ENCODE measurements at regions not wholly inside any gene's neighbourhood (a gene's known extent, or its start where the extent isn't known, plus 50 kb on each side); places are given as distances from the start of the nearest gene placed in this dataset.

DNA sequence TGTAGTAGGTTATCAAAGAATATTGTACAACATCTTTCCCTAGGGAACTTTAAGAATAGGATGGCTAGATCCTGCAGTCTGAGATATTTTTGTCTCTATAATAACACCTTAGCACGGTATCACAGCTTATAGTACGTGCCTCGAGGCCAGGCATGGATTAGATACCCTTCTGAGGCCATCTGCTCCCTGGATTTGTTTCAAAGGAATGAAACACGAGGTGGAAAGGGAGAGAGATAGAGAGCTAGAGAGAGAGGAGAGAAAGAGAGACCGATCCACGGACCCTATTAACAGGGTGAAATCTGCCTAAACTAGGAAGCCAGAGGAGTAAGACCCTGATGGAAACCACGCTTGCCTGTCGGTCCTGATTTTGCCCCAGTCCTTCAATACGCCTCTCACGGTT is 92.5 kb downstream of the CD83 start:
- Histone ChIP-seq H3K4me3 (ENCODE audit: insufficient read depth in 1 of 2, low read depth in 1 of 2, low read length in 2 of 2) (peak overlapping the region in 1 of 2 experiments; percentile 81), H3K4me1 (ENCODE audit: control insufficient read depth, insufficient read depth, low read depth, low read length) (peaks cover 14% of the 10 kb centered on the region), H3K4me2 (ENCODE audit: low read length, poor library complexity, severe bottlenecking) (no peak overlapping the region), H3K18ac (ENCODE audit: low read depth in 1 of 2, low read length in 2 of 2) (no peak overlapping the region), H3K9me3 (ENCODE audit: control insufficient read depth, low read length) (no peaks in the 10 kb centered on the region), H3K23ac (ENCODE audit: low read length in 2 of 2) (no peak overlapping the region), H2BK12ac (ENCODE audit: low read length in 2 of 2) (peak overlapping the region in 1 of 2 experiments; percentile 8), H2AK5ac (ENCODE audit: low read length, severe bottlenecking) (no peak overlapping the region), H2AFZ (ENCODE audit: low read depth, low read length) (no peak overlapping the region), H3K9ac (ENCODE audit: low read length) (peak overlapping the region; percentile 81), H3K27me3 (ENCODE audit: control insufficient read depth in 1 of 2, insufficient read depth in 1 of 2, low read length in 2 of 2) (peaks cover 0 to 16% of the 10 kb centered on the region in 2 experiments), H3K4ac (ENCODE audit: low read depth in 1 of 2, low read length in 2 of 2) (no peak overlapping the region), H4K91ac (ENCODE audit: low read length) (no peak overlapping the region), H3K27ac (ENCODE audit: low read length, poor library complexity, severe bottlenecking) (no peak overlapping the region), H2BK5ac (ENCODE audit: low read depth, low read length, poor library complexity, severe bottlenecking) (no peak overlapping the region), H3K14ac (ENCODE audit: low read length in 2 of 2) (no peak overlapping the region), H2BK120ac (ENCODE audit: low read depth, low read length) (no peak overlapping the region), H3K79me1 (replicated peaks; ENCODE audit: low read length, poor library complexity, severe bottlenecking) (no peaks in the 10 kb centered on the region), H4K8ac (ENCODE audit: low read length) (no peak overlapping the region), H3K36me3 (ENCODE audit: control insufficient read depth in 1 of 2, insufficient read depth in 2 of 2, low read depth in 1 of 2, low read length in 2 of 2) (no peaks in the 10 kb centered on the region), H2BK15ac (ENCODE audit: low read depth, poor library complexity, severe bottlenecking) (no peak overlapping the region)
- WGBS, result 82% methylated on average over 10 of the region's 10 CpGs
- DNase-seq, result no peak

- peak overlapping the region; percentile 73 to 85 for H3K4me3 ChIP-seq (ENCODE audit: insufficient read depth in 1 of 2, low read depth in 1 of 2, low read length in 2 of 2)
- H3K27me3 ChIP-seq (ENCODE audit: control insufficient read depth in 1 of 2, insufficient read depth in 1 of 2, low read length in 2 of 2), result peaks cover 0 to 19% of the 10 kb centered on the region in 2 experiments
- peak overlapping the region; percentile 59 to 95 for H3K4ac ChIP-seq (ENCODE audit: low read depth in 1 of 2, low read length in 2 of 2)
- H3K23ac ChIP-seq (ENCODE audit: low read length in 2 of 2), result peak overlapping the region in 1 of 2 experiments; percentile 32
- H3K79me1 ChIP-seq (replicated peaks; ENCODE audit: low read length, poor library complexity, severe bottlenecking), result no peaks in the 10 kb centered on the region
- peak; percentile 88 for DNase-seq
- no peak overlapping the region for H2BK5ac ChIP-seq (ENCODE audit: low read depth, low read length, poor library complexity, severe bottlenecking)
- H3K36me3 ChIP-seq (ENCODE audit: control insufficient read depth in 1 of 2, insufficient read depth in 2 of 2, low read depth in 1 of 2, low read length in 2 of 2), result no peaks in the 10 kb centered on the region
- H3K27ac ChIP-seq (ENCODE audit: low read length, poor library complexity, severe bottlenecking), result no peak overlapping the region
- peak overlapping the region; percentile 92 for H4K8ac ChIP-seq (ENCODE audit: low read length)
- peak overlapping the region; percentile 85 for H2BK120ac ChIP-seq (ENCODE audit: low read depth, low read length)
- H4K91ac ChIP-seq (ENCODE audit: low read length), result peak overlapping the region; percentile 88
- no peaks in the 10 kb centered on the region for H3K9me3 ChIP-seq (ENCODE audit: control insufficient read depth, low read length)
- H2AFZ ChIP-seq (ENCODE audit: low read depth, low read length), result peak overlapping the region; percentile 55
- H3K4me2 ChIP-seq (ENCODE audit: low read length, poor library complexity, severe bottlenecking), result peak overlapping the region; percentile 98
- H2AK5ac ChIP-seq (ENCODE audit: low read length, severe bottlenecking), result no peak overlapping the region
- peak overlapping the region; percentile 95 for H3K9ac ChIP-seq (ENCODE audit: low read length)
- H3K18ac ChIP-seq (ENCODE audit: low read depth in 1 of 2, low read length in 2 of 2), result peak overlapping the region; percentile 97 to 98
- peaks cover 14% of the 10 kb centered on the region for H3K4me1 ChIP-seq (ENCODE audit: control insufficient read depth, insufficient read depth, low read depth, low read length)
- H2BK15ac ChIP-seq (ENCODE audit: low read depth, poor library complexity, severe bottlenecking), result peak overlapping the region; percentile 96
- 4% methylated on average over 95 of the region's 100 CpGs for WGBS
- peak overlapping the region in 1 of 2 experiments; percentile 79 for H3K14ac ChIP-seq (ENCODE audit: low read length in 2 of 2)
- peak overlapping the region; percentile 91 to 96 for H2BK12ac ChIP-seq (ENCODE audit: low read length in 2 of 2)
Measured at GRCh38 chr6:14210663-14211561, 93.3 kb downstream of the CD83 start.

- under 1% methylated on average over 20 of the region's 20 CpGs for WGBS
- peak overlapping the region in 1 of 2 experiments; percentile 53 for H3K14ac ChIP-seq (ENCODE audit: low read length in 2 of 2)
Measured at GRCh38 chr6:14211562-14211942, 94.0 kb downstream of the CD83 start.

DNA sequence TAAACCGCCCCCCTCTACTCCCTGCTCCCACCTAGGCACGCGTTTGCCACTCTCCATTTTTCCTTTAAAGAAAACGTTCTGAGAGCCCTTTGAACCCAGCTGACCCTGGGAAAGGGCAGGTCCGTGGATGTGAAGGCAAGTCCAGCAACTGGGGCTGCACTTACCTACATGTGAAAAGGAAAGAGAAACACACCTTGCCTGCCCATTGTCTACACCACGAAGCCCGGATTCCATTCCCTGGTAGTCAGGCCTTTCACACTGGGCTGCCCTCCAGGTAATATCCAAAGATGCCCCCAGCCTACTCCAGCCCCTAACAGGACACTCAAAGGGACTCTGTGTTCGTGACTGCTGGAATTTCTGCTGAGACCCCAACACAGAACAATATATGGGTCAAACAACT is 94.4 kb downstream of the CD83 start:
- peaks cover 14% of the 10 kb centered on the region for H3K4me1 ChIP-seq (ENCODE audit: control insufficient read depth, insufficient read depth, low read depth, low read length)
- no peaks in the 10 kb centered on the region for H3K9me3 ChIP-seq (ENCODE audit: control insufficient read depth, low read length)
- no peak overlapping the region for H2BK5ac ChIP-seq (ENCODE audit: low read depth, low read length, poor library complexity, severe bottlenecking)
- no peak overlapping the region for H3K4ac ChIP-seq (ENCODE audit: low read depth in 1 of 2, low read length in 2 of 2)
- H3K4me3 ChIP-seq (ENCODE audit: insufficient read depth in 1 of 2, low read depth in 1 of 2, low read length in 2 of 2), result peak overlapping the region in 1 of 2 experiments; percentile 85
- peak overlapping the region; percentile 95 for H3K9ac ChIP-seq (ENCODE audit: low read length)
- H3K27ac ChIP-seq (ENCODE audit: low read length, poor library complexity, severe bottlenecking), result no peak overlapping the region
- peak overlapping the region; percentile 98 for H3K4me2 ChIP-seq (ENCODE audit: low read length, poor library complexity, severe bottlenecking)
- no peak overlapping the region for H2AK5ac ChIP-seq (ENCODE audit: low read length, severe bottlenecking)
- no peak overlapping the region for H2BK12ac ChIP-seq (ENCODE audit: low read length in 2 of 2)
- WGBS, result 45% methylated on average over 8 of the region's 8 CpGs
- no peaks in the 10 kb centered on the region for H3K79me1 ChIP-seq (replicated peaks; ENCODE audit: low read length, poor library complexity, severe bottlenecking)
- peak overlapping the region in 1 of 2 experiments; percentile 59 for H3K18ac ChIP-seq (ENCODE audit: low read depth in 1 of 2, low read length in 2 of 2)
- DNase-seq, result no peak
- no peak overlapping the region for H4K91ac ChIP-seq (ENCODE audit: low read length)
- H2AFZ ChIP-seq (ENCODE audit: low read depth, low read length), result no peak overlapping the region
- no peak overlapping the region for H2BK15ac ChIP-seq (ENCODE audit: low read depth, poor library complexity, severe bottlenecking)
- no peak overlapping the region for H2BK120ac ChIP-seq (ENCODE audit: low read depth, low read length)
- H3K27me3 ChIP-seq (ENCODE audit: control insufficient read depth in 1 of 2, insufficient read depth in 1 of 2, low read length in 2 of 2), result peaks cover 0 to 22% of the 10 kb centered on the region in 2 experiments
- H3K14ac ChIP-seq (ENCODE audit: low read length in 2 of 2), result no peak overlapping the region
- H3K23ac ChIP-seq (ENCODE audit: low read length in 2 of 2), result no peak overlapping the region
- H4K8ac ChIP-seq (ENCODE audit: low read length), result no peak overlapping the region
- H3K36me3 ChIP-seq (ENCODE audit: control insufficient read depth in 1 of 2, insufficient read depth in 2 of 2, low read depth in 1 of 2, low read length in 2 of 2), result no peaks in the 10 kb centered on the region

More at GRCh38 chr6:14211562-14211942, 94.0 kb downstream of the CD83 start:
- peak overlapping the region; percentile 98 for H3K4me2 ChIP-seq (ENCODE audit: low read length, poor library complexity, severe bottlenecking)
- peaks cover 0 to 21% of the 10 kb centered on the region in 2 experiments for H3K27me3 ChIP-seq (ENCODE audit: control insufficient read depth in 1 of 2, insufficient read depth in 1 of 2, low read length in 2 of 2)
- H3K79me1 ChIP-seq (replicated peaks; ENCODE audit: low read length, poor library complexity, severe bottlenecking), result no peaks in the 10 kb centered on the region
- peak overlapping the region; percentile 96 for H2BK15ac ChIP-seq (ENCODE audit: low read depth, poor library complexity, severe bottlenecking)
- H2BK120ac ChIP-seq (ENCODE audit: low read depth, low read length), result no peak overlapping the region
- no peak overlapping the region for H3K27ac ChIP-seq (ENCODE audit: low read length, poor library complexity, severe bottlenecking)
- peak; percentile 62 for DNase-seq
- peak overlapping the region; percentile 70 to 96 for H3K18ac ChIP-seq (ENCODE audit: low read depth in 1 of 2, low read length in 2 of 2)
- peaks cover 14% of the 10 kb centered on the region for H3K4me1 ChIP-seq (ENCODE audit: control insufficient read depth, insufficient read depth, low read depth, low read length)
- peak overlapping the region; percentile 73 to 85 for H3K4me3 ChIP-seq (ENCODE audit: insufficient read depth in 1 of 2, low read depth in 1 of 2, low read length in 2 of 2)
- no peak overlapping the region for H2BK5ac ChIP-seq (ENCODE audit: low read depth, low read length, poor library complexity, severe bottlenecking)
- peak overlapping the region; percentile 7 to 9 for H2BK12ac ChIP-seq (ENCODE audit: low read length in 2 of 2)
- H2AFZ ChIP-seq (ENCODE audit: low read depth, low read length), result peak overlapping the region; percentile 15
- H2AK5ac ChIP-seq (ENCODE audit: low read length, severe bottlenecking), result no peak overlapping the region
- no peaks in the 10 kb centered on the region for H3K36me3 ChIP-seq (ENCODE audit: control insufficient read depth in 1 of 2, insufficient read depth in 2 of 2, low read depth in 1 of 2, low read length in 2 of 2)
- no peaks in the 10 kb centered on the region for H3K9me3 ChIP-seq (ENCODE audit: control insufficient read depth, low read length)
- H4K91ac ChIP-seq (ENCODE audit: low read length), result no peak overlapping the region
- H3K4ac ChIP-seq (ENCODE audit: low read depth in 1 of 2, low read length in 2 of 2), result peak overlapping the region in 1 of 2 experiments; percentile 76
- no peak overlapping the region for H3K23ac ChIP-seq (ENCODE audit: low read length in 2 of 2)
- peak overlapping the region; percentile 95 for H3K9ac ChIP-seq (ENCODE audit: low read length)
- H4K8ac ChIP-seq (ENCODE audit: low read length), result peak overlapping the region; percentile 85

Measured in mesenchymal stem cell (in vitro differentiated cells and primary cell).